Stimulated activated naive CD4-positive, alpha-beta T cell treated with Interleukin-2 at 50 U/mL for 16 hours (primary cell): ENCODE measurements at regions not wholly inside any gene's neighbourhood (a gene's known extent, or its start where the extent isn't known, plus 50 kb on each side); places are given as distances from the start of the nearest gene placed in this dataset.
"Not testable (repeated sequence)": the region's sequence is repeated elsewhere in the genome, so short reads cannot be mapped to it uniquely, and the experiment has no call there.

Experiments used
- DNase-seq: peaks from one replicate; lab custom pipeline; 2025; lab: John Stamatoyannopoulos, UW

- no peak for DNase-seq
Observed at GRCh38 chr10:2920168-2920567, 147.2 kb upstream of the PFKP start.

- no peak for DNase-seq
Observed at GRCh38 chr10:2919016-2919415, 148.3 kb upstream of the PFKP start.

GRCh38 chr10:2918489-2918888, 148.9 kb upstream of the PFKP start:
- DNase-seq: no peak

GRCh38 chr10:2917926-2918325, 149.4 kb upstream of the PFKP start:
- DNase-seq: no peak

GRCh38 chr10:2915412-2915811, 151.9 kb upstream of the PFKP start:
- no peak for DNase-seq

GRCh38 chr10:2914741-2915140, 152.6 kb upstream of the PFKP start:
- no peak for DNase-seq

GRCh38 chr10:2913474-2913873, 153.9 kb upstream of the PFKP start:
- no peak for DNase-seq

- no peak for DNase-seq
Observed at GRCh38 chr10:2910656-2911055, 156.7 kb upstream of the PFKP start.

GRCh38 chr10:2909921-2910320, 157.4 kb upstream of the PFKP start:
- DNase-seq: no peak

- no peak for DNase-seq
Observed at GRCh38 chr10:2908851-2909630, 158.3 kb upstream of the PFKP start.

GRCh38 chr10:2906974-2907373, 160.4 kb upstream of the PFKP start:
- no peak for DNase-seq

- no peak for DNase-seq
Observed at GRCh38 chr10:2905851-2906250, 161.5 kb upstream of the PFKP start.

- no peak for DNase-seq
Observed at GRCh38 chr10:2900530-2900929, 166.8 kb upstream of the PFKP start.

- no peak for DNase-seq
Observed at GRCh38 chr10:2899246-2899951, 167.9 kb upstream of the PFKP start.

- DNase-seq: no peak
Observed at GRCh38 chr10:2898509-2898860, 168.9 kb upstream of the PFKP start.

- no peak for DNase-seq
Observed at GRCh38 chr10:2897619-2898508, 169.5 kb upstream of the PFKP start.

GRCh38 chr10:2896334-2896733, 171.0 kb upstream of the PFKP start:
- DNase-seq: not testable (repeated sequence)

GRCh38 chr10:2895594-2896196, 171.7 kb upstream of the PFKP start:
- no peak for DNase-seq

- no peak for DNase-seq
Observed at GRCh38 chr10:2893991-2894390, 173.4 kb upstream of the PFKP start.

- DNase-seq: no peak
Observed at GRCh38 chr10:2893158-2893845, 174.0 kb upstream of the PFKP start.

- DNase-seq: no peak
Observed at GRCh38 chr10:2891770-2892124, 175.6 kb upstream of the PFKP start.
